CMK (cell line): ENCODE measurements at regions not wholly inside any gene's neighbourhood (a gene's known extent, or its start where the extent isn't known, plus 50 kb on each side); places are given as distances from the start of the nearest gene placed in this dataset.
"Not testable (repeated sequence)": the region's sequence is repeated elsewhere in the genome, so short reads cannot be mapped to it uniquely, and the experiment has no call there.

Experiments used
- DNase-seq: peaks from one replicate; pipeline ENCODE4 v3.0.0-alpha.2; 2010; ENCODE audit warnings: low read depth

DNA sequence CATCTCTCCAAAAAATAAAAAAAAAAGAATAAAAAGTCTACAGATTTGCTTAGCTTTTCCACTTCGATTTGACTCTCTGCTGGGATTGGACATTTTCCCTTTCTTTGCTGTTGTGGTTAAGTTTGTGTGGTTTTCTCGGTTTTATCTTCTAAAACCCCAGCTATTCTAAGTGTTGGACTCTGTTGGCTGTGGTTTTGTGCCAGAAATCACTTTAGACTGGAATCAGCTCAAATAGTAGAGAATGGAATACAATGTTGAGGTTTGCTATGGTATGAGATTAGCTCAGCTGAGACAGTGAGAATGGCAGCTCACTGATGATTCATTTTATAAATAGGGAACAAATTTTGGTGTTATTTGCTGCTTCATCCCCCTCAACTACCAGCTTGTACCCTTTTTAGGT, 116.0 kb downstream of the BUB3 start:
- no peak for DNase-seq

DNA sequence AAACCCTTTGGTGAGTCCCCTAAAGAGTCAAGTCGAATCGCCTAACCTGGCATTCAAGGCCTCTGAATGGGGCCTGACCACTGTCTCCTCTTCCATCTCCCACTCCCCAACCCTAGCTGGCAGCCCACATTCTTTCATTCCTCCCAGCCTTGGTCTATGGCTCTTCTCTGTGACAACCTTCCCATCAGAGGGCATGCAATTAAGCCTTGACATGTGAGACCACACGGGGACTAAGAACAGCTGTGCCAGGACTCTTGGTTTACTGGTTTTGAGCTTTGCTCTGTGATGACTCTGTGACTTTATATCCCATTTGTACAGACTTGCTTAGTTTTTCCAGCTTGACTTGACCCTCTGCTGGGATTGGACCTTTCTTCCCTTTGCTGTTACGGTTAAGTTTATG, 116.6 kb downstream of the BUB3 start:
- no peak for DNase-seq

DNA sequence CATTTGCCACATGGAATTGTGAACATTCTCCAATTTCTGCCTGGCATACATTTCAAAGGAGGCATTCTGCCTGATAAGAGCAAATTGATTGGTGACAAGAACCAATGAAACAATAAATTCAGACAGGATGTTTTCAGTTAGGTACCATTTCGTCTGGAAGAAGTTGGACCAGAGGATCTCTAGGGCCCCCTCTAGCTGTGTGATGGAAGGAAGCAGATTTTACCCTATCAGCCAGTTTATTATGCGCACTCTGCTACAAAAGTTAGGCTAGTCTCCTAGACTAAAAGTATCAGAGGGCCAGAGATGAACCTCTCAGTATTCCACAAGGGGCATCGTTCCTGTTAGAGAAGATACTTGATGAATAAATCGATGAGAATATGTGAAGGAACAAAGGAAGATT, 118.0 kb downstream of the BUB3 start:
- DNase-seq = no peak

DNA sequence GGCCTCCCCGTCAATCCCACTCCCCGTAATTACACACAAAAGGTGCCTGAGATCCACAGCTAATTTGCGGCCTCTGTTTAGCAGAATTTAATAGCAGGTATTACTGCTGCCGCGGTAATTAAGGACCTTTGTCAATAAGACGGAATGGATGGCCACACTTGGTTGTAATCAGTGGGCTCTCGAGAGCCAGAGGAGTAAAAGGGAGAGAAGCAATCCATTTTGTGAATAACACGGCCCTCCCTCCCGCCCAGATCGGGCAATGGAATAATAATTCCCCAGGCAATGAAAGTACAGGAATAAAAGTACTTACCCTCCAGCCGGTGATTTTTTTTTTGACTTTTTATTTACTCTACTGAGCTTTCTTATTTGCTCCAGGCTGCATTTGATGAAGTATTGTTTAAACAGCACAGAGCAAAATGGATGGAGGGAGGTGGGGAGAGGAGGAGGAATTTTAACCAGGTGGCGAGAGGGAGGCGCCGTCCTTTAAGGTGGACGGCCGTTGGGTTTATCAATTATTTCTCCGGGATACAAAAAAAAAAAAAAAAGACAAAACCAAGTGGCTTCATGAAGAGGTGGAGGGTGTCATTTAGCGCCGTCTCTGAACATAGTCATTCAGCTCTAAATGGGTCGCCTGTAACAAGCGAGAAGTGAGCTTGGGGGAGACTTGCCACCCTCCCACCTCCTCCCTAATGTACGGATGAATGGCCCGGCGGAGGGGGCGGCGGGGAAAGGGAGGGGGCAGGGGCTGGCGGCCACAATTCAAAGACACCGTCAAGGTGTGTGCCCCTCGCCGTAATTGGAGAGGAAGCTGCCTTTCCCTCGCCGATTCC, 120.3 kb downstream of the BUB3 start:
- no peak for DNase-seq

DNA sequence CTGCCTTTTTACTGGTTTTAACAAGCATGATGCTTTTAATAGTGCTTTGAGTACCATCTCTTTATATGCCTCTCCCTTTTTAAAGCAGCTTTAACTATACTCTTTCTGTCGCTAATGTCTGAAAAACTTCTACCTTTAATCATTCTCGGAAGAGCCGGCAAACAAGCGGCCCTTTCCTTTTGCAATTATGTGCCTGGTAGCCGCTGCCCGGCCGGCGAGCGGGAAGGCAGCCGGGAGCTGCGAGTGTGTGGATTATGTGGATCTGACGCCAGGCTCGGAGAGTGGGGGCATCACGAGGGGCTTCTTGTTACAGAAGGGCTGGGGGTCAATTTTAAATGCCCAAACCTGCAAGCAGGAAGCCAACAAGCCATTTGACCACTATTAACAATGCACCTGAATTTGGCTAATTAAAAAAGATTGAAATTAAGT, 120.9 kb downstream of the BUB3 start:
- DNase-seq = no peak

DNA sequence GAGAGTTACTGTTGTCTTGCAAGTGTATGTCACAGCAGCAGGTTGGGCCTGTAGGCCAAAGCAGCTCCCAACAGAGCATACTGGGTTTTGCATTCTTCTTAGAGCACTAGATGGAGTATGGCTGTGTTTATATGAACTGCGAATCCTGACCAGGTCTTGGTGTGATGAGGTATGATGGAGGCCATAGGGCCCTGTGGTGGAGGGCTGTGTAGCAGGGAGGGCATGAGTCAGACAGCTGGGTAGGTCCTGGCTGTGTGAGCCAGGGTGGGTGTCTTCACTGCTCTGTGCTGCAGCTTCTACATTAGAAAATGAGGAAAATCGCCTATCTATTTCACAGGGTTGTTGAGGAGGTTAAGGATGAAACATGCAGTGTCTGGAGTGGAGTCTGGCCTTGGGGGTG, 124.2 kb downstream of the BUB3 start:
- no peak for DNase-seq

DNA sequence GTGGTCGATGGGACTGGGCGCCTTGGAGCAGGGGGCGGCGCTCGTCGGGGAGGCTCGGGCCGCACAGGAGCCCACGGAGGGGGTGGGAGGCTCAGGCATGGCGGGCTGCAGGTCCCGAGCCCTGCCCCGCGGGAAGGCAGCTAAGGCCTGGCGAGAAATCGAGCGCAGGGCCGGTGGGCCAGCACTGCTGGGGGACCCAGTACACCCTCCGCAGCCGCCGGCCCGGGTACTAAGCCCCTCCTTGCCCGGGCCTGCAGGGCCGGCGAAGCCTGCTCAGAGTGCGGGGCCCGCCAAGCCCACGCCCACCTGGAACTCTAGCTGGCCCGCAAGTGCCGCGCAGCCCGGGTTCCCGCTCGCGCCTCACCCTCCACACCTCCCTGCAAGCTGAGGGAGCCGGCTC, 129.2 kb downstream of the BUB3 start:
- not testable (repeated sequence) for DNase-seq

DNA sequence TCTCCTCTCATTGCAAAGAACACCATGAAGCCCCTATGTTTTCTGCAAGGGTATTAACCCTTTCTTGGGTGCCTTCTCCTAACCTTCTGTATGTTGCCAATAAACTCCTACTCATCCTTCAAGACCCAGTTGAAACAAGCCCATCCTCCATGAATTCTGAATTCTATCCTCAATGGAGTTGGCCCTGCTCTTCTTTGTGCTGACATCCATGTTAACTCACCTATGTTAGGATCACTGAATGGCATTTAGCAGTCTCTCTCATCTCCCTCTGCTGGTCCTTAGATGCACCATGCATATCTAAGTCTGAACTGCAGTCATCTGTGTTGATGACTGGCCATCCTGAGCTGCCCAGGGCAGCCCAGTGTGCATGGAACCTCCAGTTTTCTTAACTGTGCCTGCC, 129.8 kb downstream of the BUB3 start:
- no peak for DNase-seq

DNA sequence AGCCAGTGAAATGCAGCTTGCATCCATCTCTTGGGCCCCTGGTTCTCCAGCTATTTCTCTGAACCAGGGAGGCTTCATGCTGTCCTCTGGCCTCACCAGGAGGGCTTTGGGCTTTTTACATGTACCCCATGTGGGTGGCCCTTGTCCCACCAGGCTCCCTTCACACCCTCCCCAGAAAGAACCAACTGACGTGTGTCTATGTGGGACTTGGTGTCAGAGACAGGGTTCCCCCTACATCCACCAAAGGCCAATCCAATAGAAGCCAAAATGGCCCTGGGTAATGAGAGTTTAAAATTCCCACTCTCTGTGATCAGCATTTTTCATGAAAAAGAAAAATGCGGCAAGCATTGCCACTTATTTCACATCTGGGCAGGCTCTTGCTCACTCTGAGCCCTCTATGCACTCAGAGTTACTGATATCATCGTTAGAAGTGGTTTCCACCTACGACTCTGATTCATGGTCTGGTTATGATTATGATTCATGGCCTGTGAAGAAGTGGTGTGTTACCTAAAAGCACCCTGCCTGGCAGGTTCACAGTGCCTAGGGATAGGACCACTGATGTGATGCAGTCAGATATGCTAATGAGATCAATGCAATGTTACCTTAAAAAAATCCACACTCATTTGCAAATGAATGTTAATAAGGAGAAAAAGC, 133.5 kb downstream of the BUB3 start:
- DNase-seq = no peak

DNA sequence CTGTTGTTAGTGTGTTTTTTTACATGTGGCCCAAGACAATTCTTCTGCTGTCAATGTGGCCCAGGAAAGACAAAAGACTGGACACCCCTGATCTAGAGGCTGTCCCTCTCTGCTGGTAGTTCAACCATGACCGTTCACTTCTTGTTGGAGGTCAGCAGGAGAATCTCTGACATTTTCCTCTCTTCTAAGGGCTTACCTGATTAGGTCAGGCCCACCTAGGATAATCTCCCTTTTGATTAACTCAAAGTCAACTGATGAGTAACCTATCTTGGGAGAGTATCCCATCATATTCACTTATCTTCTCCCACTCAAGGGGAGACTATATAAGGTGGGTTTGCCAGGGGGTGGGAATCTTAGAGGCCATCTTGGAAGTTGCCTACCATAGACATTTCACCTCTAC, 135.2 kb downstream of the BUB3 start:
- no peak for DNase-seq

DNA sequence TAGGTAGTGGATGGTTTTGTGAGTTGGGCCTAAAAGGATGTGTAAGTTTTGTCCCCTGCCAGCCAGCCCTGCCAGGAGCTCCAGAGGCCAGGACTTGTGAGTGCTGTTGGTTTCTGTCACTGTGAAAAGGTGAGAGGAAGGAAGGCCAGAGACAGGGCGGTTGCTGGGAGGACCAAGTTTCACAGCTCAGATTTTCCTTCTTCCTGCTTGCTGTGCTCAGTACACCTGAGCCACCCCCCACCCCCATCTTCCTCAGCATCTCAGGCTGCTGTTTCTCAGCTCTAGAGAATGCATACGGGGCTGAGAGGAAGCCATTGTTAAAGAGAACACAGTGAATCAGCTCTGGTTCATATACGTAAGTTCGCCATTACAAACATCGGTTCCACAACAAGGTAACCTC, 139.9 kb downstream of the BUB3 start:
- DNase-seq = no peak

DNA sequence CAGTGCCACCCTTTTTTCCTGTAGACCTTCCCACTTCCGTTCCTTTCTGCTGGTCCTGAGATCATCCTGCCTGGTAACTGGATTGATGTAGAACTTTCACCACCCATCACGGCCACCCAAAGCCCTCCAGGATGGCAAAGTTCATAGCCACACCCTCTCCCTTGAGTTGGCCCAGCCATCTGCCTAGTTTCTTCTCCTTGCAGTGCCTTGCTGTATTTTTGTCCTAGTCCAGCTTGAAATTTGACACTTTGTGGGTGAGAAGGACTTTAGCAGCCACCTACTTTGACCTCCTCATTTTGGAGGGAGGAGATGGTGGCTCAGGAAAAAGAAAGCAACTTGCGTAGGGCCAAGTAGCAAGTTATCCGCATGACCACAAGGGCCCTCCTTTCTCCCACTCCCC, 140.7 kb downstream of the BUB3 start:
- DNase-seq = no peak

DNA sequence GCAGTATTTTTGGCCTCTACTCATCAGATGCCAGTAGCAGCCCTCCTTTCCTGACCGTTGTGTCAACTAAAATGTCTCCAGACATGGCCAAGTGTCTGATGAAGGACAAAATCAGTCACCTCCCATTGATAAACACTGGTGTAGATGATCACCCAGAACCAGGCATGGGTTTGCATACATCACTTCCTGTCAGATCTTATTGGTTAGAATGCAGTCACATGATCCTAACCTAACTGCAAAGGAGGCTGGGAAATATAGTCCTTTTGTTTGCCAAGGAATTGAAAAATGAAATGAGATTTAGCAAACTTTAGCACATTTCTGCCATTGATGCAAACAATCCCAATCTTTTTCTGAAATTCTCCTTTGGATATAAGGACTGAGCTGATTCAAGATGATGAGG, 141.4 kb downstream of the BUB3 start:
- no peak for DNase-seq

DNA sequence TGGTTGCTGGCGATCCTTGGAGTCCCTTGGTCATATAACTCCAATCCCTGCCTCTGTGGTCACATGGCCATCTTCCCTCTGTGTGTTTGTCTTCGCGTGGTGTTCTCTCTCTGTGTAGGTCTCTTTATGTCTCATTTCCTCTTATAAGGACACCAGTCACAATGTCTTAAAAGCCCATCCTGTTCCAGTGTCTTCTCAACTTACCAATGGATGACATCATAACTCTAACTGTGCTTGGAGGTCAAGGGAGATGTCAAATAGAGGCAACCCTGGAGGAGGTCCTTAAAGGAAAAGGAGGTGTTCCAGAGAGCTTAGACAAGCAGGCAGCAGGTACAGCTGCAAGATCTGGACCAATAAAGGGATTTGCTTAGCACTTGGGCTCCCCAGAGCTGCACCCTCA, 143.0 kb downstream of the BUB3 start:
- no peak for DNase-seq

DNA sequence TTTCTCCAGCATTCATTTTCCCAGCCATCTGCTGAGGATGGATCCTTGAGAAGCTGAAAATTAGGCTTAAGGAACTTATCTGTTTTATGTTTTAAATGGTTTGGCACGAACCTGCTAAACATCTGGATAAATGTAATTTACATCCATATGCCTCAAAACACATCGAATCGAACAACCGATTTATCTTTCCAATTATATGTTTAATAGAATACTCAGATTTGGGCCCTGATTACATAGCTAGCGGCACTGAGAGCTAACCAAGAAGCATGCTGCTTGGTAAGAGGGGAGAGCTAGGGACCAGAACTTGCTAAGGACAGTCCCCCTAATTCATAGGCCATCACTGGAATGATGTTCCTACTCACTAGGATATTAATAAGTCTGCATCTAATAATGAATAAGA, 144.4 kb downstream of the BUB3 start:
- no peak for DNase-seq

DNA sequence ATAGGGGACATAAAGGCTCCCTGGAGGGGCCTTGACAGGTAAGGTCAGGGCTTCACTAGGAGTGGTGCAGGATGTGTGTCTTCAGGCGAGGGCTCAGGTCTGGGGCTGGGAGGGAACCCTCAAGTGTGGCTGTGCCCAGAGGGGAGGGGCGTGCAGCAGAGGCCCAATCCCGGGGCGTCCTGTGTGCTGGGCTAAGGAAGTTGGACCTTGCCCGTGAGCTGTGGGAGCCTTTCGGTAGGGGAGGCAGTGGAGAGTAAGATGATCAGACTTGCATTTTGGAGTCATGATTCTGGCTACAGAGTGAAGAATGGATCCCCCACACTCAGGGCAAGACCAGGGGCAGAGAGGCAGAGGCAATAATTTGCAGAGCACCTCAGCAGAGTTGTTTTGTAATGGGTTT, 145.4 kb downstream of the BUB3 start:
- no peak for DNase-seq

DNA sequence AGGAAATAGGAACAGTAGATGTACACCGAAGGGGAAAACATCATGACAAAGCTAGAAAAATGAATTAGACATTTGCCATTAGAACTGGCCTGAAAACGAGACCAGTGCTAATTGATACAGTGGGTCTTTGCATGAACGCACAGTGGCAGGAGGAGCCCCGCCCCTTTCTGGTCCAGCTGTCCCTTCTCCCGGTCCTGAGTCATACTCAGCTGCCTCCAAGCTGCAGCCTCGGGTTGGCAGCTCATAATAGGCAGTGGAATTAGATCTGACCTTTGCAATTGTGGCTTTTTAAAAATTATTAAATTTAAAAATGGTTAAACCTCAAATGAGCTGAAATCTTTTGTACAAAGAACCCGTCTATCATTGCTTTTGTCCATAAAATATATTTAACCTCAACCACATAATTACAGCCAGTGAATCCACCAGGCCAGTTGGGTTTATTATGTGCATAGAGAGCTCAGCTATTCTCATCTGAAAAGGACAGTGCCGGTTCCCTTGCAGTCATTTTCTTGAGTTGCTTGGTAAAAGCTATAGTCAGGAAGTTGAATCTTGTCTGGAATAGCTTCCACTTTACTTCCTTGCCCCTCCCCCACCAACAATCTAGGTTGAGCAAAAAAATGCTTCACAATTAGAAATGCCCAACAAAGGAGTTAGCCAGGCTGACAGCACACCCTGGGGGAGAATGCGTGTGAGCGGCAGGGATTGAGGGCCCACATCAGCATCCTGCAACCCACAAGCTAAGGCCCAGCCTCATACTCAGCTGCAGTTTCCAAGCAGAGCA, 147.1 kb downstream of the BUB3 start:
- no peak for DNase-seq

DNA sequence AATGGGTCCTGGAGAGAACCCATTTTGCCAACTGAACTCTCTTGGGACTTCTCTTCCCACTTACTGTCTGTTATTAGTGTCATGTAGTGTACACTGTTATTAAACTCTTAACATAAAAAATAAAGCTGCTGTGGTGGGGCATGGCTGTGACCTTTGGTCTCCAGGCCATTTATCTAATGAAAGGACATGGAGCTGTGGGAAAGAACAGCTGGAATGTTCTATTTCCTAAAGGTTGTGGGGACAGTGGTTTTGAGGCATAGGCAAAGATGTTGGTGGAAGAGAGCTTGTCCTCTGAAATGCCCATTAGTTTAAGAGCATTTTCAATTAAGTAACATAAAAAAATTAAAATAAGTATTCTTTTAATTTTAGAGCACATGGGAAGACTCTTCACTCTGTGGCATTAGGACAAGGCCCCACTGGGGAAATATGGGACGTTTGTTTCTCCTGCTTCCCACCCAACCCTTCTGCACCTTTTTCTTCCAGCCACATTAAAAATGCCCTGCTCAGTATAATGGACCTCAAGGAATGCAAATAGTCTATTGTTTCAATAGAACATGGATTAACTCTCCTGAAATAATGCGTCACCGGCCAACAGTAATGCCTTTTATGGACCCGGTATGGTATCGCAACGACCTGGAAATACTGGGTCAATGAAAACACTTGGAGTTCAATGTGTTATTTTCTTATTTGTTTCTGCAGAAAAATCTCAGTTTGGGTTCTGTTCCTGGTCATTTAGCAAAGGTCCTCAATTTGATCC, 149.6 kb downstream of the BUB3 start:
- DNase-seq = no peak

DNA sequence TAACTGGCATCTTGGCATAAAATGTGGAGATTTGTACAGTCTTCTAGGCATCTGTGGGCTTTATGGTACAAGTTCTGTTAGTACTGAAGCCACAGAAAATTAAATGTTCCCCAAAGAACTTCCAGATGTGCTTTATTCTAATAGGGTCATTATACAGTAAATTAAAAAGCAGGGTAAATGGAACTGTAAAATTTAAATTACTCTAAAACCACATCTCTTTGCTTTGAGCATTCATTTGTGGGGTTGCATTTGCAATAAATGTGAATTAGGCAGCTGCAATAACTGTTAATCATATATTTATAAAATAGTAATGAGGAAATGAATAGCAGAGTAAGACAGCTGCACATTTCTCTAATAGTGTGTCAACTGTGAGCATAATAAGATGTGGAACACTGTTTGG, 151.5 kb downstream of the BUB3 start:
- no peak for DNase-seq

DNA sequence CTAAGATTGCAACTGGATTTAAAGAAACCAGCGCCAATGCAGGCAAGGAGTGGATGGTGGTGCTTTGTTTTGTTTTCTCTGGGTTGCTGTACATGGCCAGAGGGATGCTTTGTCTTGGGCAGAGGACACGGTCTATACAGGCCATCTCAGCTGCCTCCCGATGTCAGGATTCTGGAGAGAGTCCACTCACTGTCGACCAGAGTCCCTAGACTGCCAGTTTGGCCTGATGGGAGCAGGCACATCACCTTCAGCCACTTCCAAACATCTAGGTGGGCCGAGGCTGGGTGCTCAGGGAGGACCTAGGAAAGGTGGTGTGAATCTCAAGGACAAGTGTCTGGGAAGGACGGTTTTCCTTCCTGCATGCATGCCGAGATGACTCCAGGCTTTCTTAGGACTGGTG, 152.1 kb downstream of the BUB3 start:
- DNase-seq = no peak

DNA sequence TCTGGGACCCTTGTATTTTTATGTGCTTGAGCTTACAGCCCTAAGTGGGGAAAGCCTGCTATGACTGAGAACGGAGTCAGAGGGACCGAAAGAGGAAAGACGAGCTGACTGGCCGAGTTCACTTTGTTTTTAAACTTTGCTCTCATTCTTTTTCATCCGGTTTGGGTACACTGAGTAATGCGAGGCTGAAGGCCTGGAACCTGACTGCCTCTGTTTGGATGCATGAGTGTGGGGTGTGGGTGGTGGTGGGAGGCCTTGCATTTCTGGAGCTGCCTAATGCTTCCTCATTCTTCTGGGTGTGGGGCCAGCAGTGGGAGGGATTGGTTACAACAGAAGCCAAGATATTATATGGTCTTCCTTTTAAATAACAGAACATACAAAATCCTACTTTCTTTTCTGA, 155.5 kb downstream of the BUB3 start:
- no peak for DNase-seq

DNA sequence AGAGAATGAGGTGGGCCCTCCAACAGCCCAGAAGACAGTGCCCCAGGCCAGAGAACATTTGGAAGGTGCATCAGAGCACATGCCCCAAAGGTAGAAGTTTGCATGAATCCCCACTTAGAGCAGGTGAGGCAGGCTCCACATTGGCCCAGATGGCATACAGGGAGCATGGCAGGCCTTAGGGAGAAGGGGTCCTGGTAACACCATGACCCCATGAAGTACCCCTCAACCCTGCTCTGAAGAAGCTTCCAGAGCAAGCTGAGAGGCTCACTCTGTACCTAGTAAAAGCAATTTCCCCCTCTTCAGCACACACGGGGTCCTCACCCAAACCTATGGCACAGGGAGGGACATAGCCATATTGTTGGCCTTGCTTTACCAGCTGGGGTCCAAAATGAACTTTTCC, 162.6 kb downstream of the BUB3 start:
- DNase-seq = no peak
